Transverse colon (tissue), 3 donors: ENCODE measurements at regions not wholly inside any gene's neighbourhood (a gene's known extent, or its start where the extent isn't known, plus 50 kb on each side); places are given as distances from the start of the nearest gene placed in this dataset.

ENCODE experiments used
- POLR2A ChIP-seq: fragments of 450-650 bp; IDR thresholded peaks from one replicate; pipeline ENCODE4 v1.6.1; 2016; ENCODE audit warnings: antibody characterized with exemption, mild to moderate bottlenecking, moderate library complexity
- TF ChIP-seq, protein P1 (sequence below), 5 experiments: fragments of 200-600 bp in 3 of 5; fragments of 450-650 bp in 2 of 5; sonication (generic) in 3 of 5; IDR thresholded peaks; 1 replicate in 2 of 5; 2 replicates in 3 of 5; pipeline ENCODE4 v1.5.1; 2016 to 2017; ENCODE audit warnings: antibody characterized with exemption in 5 of 5, inconsistent platforms in 3 of 5, mild to moderate bottlenecking in 2 of 5, moderate library complexity in 1 of 5

DNA sequence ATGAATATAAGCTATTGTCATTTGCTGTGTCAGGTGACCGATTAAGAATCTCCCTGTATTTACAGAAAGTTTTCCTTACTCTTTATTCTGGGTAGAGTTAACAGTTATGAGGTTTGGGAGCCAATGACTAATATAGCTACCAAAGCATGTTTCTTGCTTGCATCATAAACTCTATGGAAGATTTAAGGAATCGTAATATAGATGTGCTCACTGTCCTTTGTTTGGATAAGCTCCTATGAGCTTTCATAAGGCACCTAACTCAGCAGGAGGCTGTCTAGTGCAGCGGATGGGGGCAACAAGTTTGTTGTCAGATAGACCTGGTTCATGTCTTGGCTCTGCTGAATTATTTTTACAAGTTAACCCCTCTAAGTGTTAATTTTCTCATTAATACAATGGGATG lies 75.0 kb upstream of the PAQR3 start:
- TF ChIP-seq, protein P1, sequence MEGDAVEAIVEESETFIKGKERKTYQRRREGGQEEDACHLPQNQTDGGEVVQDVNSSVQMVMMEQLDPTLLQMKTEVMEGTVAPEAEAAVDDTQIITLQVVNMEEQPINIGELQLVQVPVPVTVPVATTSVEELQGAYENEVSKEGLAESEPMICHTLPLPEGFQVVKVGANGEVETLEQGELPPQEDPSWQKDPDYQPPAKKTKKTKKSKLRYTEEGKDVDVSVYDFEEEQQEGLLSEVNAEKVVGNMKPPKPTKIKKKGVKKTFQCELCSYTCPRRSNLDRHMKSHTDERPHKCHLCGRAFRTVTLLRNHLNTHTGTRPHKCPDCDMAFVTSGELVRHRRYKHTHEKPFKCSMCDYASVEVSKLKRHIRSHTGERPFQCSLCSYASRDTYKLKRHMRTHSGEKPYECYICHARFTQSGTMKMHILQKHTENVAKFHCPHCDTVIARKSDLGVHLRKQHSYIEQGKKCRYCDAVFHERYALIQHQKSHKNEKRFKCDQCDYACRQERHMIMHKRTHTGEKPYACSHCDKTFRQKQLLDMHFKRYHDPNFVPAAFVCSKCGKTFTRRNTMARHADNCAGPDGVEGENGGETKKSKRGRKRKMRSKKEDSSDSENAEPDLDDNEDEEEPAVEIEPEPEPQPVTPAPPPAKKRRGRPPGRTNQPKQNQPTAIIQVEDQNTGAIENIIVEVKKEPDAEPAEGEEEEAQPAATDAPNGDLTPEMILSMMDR (IDR thresholded peaks at IDR 0.05): no peak
- TF ChIP-seq POLR2A: no peak
